RCC 7860 (cell line): ENCODE measurements at regions not wholly inside any gene's neighbourhood (a gene's known extent, or its start where the extent isn't known, plus 50 kb on each side); places are given as distances from the start of the nearest gene placed in this dataset.
A peak's percentile ranks its signal among the peaks of the same experiment; 100 is the strongest.
"Not testable (repeated sequence)": the region's sequence is repeated elsewhere in the genome, so short reads cannot be mapped to it uniquely, and the experiment has no call there.

Experiments
- DNase-seq: peaks from one replicate; pipeline ENCODE4 v3.0.0-alpha.2; 2015; ENCODE audit warnings: low spot score
- FAIRE-seq: peaks from 2 replicates; lab custom pipeline; 2012; peaks lifted over from hg19 to GRCh38; lab: Jason Lieb, UNC

- FAIRE-seq = no peak
Observed at GRCh38 chr11:104781037-104781436, 117.2 kb downstream of the CASP12 start.

GRCh38 chr11:104776501-104777170 lies 121.6 kb downstream of the CASP12 start:
- FAIRE-seq = no peak
- no peak for DNase-seq

More at GRCh38 chr11:104781037-104781436, 117.2 kb downstream of the CASP12 start:
- no peak for DNase-seq

GRCh38 chr11:104774578-104774977 lies 123.7 kb downstream of the CASP12 start:
- DNase-seq = no peak
- no peak for FAIRE-seq

- FAIRE-seq = peak; percentile 87
- peak; percentile 73 for DNase-seq
Observed at GRCh38 chr11:104772806-104773241, 125.4 kb downstream of the CASP12 start.

GRCh38 chr11:104771763-104772162 lies 126.5 kb downstream of the CASP12 start:
- DNase-seq (no peak), FAIRE-seq (no peak)

- not testable (repeated sequence) for DNase-seq, FAIRE-seq
Observed at GRCh38 chr11:104771046-104771445, 127.2 kb downstream of the CASP12 start.

GRCh38 chr11:104765401-104766095 lies 132.7 kb downstream of the CASP12 start:
- FAIRE-seq = no peak
- no peak for DNase-seq

GRCh38 chr11:104764710-104765045 lies 133.6 kb downstream of the CASP12 start:
- FAIRE-seq (no peak), DNase-seq (no peak)

GRCh38 chr11:104763930-104764709 lies 134.1 kb downstream of the CASP12 start:
- no peak for FAIRE-seq
- no peak for DNase-seq

GRCh38 chr11:104761511-104761910 lies 136.7 kb downstream of the CASP12 start:
- FAIRE-seq (no peak), DNase-seq (no peak)

GRCh38 chr11:104759464-104759863 lies 138.8 kb downstream of the CASP12 start:
- no peak for DNase-seq

GRCh38 chr11:104738918-104739317 lies 159.3 kb downstream of the CASP12 start:
- FAIRE-seq = no peak
- no peak for DNase-seq

More at GRCh38 chr11:104759464-104759863, 138.8 kb downstream of the CASP12 start:
- FAIRE-seq = no peak

- FAIRE-seq = no peak
- no peak for DNase-seq
Observed at GRCh38 chr11:104738208-104738607, 160.1 kb downstream of the CASP12 start.

- no peak for FAIRE-seq
- no peak for DNase-seq
Observed at GRCh38 chr11:104736502-104736901, 161.8 kb downstream of the CASP12 start.

GRCh38 chr11:104734998-104735397 lies 163.3 kb downstream of the CASP12 start:
- FAIRE-seq (no peak), DNase-seq (no peak)

- DNase-seq (no peak), FAIRE-seq (no peak)
Observed at GRCh38 chr11:104731890-104732289, 166.4 kb downstream of the CASP12 start.

- no peak for DNase-seq
- no peak for FAIRE-seq
Observed at GRCh38 chr11:104728927-104729326, 169.3 kb downstream of the CASP12 start.

GRCh38 chr11:104727768-104728167 lies 170.5 kb downstream of the CASP12 start:
- no peak for DNase-seq
- FAIRE-seq = no peak

GRCh38 chr11:104727095-104727494 lies 171.2 kb downstream of the CASP12 start:
- DNase-seq (no peak), FAIRE-seq (no peak)

- FAIRE-seq = no peak
Observed at GRCh38 chr11:104725796-104726408, 172.4 kb downstream of the CASP12 start.

GRCh38 chr11:104713401-104713800 lies 184.9 kb downstream of the CASP12 start:
- DNase-seq (no peak), FAIRE-seq (no peak)

More at GRCh38 chr11:104725796-104726408, 172.4 kb downstream of the CASP12 start:
- DNase-seq = no peak
